ENCODE measurements at regions not wholly inside any gene's neighbourhood (a gene's known extent, or its start where the extent isn't known, plus 50 kb on each side); places are given as distances from the start of the nearest gene placed in this dataset.

DNA sequence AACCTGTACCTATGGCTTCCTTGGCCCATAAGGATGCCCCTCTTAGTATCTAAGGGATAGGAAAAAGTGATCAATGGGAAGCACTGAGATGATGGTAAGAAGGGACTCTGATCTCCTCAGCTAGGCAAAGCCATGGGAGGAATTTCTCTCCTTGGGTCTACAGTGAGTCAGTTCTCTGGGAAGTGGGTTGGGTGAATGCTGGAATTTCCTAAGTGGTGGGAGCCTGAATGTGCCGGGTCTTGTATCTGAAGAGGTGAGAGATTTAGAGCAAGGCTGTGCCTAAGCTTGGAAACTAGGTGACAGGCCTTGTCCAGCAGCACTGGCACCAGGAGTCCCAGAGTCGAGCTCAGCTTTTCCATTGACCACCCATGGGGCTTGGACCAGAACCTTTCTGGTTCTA, 96.3 kb upstream of the SLC2A1 start:
- peak; percentile 83 for DNase-seq (ENCODE audit: low read depth)
- TF ChIP-seq, protein P1, sequence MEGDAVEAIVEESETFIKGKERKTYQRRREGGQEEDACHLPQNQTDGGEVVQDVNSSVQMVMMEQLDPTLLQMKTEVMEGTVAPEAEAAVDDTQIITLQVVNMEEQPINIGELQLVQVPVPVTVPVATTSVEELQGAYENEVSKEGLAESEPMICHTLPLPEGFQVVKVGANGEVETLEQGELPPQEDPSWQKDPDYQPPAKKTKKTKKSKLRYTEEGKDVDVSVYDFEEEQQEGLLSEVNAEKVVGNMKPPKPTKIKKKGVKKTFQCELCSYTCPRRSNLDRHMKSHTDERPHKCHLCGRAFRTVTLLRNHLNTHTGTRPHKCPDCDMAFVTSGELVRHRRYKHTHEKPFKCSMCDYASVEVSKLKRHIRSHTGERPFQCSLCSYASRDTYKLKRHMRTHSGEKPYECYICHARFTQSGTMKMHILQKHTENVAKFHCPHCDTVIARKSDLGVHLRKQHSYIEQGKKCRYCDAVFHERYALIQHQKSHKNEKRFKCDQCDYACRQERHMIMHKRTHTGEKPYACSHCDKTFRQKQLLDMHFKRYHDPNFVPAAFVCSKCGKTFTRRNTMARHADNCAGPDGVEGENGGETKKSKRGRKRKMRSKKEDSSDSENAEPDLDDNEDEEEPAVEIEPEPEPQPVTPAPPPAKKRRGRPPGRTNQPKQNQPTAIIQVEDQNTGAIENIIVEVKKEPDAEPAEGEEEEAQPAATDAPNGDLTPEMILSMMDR (IDR thresholded peaks at IDR 0.05; ENCODE audit: insufficient read depth, low read depth, low read length, missing control alignments), result no peak
- H3K4me3 ChIP-seq (ENCODE audit: low read length), result no peak overlapping the region

DNA sequence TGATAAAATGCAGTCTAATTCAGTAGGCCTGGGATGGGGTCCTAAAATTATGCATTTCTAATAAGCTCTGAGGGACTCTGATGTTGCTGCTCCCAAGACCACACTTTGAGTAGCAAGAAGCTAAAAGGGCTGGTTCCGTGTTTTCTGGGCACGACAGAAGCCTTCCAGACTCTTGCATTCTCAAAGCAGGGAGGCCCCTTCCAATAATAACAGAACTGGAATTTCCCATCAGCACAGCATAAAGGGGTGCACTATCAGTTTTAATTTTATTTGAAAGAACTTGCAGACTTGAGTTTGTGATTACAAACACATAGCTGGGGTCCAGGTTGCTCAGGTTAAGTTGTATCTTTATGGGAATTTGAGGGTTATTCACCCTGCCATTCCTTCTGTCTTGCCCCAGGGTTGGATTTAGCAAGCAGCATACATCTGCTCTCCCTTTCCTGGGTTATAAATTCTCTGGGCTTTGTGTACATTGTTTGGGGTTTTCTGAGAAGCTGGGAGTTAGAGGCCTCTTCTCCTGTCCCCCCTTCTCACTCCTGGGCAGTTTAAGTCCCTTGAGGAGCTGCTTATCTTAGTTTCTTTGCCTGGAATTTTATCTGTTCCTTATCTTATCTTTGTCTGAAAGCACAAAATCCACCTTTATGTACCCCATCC, 94.2 kb upstream of the SLC2A1 start:
- no peak overlapping the region for H3K4me3 ChIP-seq (ENCODE audit: low read length)
- DNase-seq (ENCODE audit: low read depth), result no peak
- TF ChIP-seq, protein P1 (IDR thresholded peaks at IDR 0.05; ENCODE audit: insufficient read depth, low read depth, low read length, missing control alignments), result no peak

DNA sequence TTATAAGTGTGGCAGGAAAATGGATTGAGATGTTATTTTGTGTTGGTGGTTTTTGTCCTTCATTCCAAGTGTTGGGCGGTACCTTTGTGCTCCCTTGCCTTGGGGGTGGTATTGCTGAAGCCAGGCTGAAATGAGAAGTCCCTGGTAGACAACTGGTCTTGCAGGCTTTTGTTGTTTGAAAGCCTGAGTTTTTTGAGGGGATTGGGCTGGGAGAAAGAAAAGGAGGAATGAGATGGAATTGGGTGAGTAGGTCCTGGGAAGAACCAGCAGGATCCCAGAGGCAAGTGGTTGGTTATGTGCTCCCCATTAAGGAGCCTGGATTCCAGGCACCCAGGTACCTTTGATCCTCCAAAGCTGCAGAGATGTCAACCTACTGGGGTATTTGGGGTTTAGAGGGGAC, 93.7 kb upstream of the SLC2A1 start:
- H3K4me3 ChIP-seq (ENCODE audit: low read length), result no peak overlapping the region
- DNase-seq (ENCODE audit: low read depth), result no peak
- TF ChIP-seq, protein P1 (IDR thresholded peaks at IDR 0.05; ENCODE audit: insufficient read depth, low read depth, low read length, missing control alignments), result no peak

DNA sequence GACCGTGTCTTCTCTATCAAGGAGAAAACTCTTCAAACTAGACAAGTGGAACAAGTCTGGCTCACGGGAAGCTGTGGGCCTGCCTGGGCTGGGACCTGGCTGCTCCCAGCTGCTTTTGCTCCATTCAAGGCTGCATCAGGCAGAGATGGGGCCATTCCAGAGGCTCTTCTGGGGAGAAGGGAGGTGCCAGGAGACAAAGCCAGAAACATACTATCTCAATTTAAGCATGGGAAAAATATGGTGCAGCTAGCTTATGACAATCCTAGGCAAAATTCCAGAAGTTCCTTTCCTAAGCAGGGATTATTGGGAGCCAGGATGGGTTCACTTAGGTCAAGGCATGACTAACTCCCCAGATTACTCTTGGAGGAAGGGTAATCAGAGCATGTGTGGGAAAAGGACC, 90.8 kb upstream of the SLC2A1 start:
- DNase-seq (ENCODE audit: low read depth), result peak; percentile 44
- no peak overlapping the region for H3K4me3 ChIP-seq (ENCODE audit: low read length)
- TF ChIP-seq, protein P1 (IDR thresholded peaks at IDR 0.05; ENCODE audit: insufficient read depth, low read depth, low read length, missing control alignments), result no peak

DNA sequence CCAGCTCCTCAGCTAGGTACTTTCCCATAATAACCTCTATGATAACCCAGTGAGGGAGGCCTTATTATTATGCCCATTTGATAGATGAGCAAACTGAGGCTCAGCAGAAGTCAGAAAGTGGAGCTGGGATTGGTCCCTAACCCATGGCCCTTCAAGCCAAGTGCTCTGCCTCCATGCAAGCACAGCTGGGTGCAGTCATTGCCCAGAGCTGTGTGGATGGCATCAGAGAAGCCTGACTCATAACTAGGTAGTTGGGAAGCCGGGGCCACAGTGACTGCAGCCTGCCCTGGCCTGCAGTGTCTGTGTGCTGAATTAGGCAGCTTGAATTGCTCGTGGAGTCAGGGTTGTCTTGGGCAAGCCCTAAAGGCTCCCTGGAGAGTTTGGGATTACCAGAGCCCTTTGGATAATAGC, 89.9 kb upstream of the SLC2A1 start:
- no peak overlapping the region for H3K4me3 ChIP-seq (ENCODE audit: low read length)
- peak; percentile 97 for DNase-seq (ENCODE audit: low read depth)
- TF ChIP-seq, protein P1 (IDR thresholded peaks at IDR 0.05; ENCODE audit: insufficient read depth, low read depth, low read length, missing control alignments), result no peak

DNA sequence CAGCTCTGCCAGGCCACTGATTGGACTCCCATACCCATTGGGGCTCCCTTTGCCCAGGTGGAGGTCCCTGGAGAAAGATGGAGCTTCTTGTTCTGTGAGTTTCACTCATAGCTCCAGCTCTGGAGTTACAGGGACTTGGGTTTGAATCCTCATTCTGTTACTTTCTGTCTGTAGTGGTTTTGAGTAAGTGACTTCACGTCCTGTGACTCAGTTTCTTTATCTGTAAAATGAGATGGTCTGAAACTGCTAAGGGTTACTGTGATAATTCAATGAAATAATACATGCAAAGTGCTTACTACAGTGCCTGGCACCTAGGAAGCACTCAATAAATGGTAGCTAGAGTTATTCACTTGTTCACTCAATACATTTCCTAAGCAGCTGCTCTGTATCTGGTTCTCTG, 88.5 kb upstream of the SLC2A1 start:
- no peak for DNase-seq (ENCODE audit: low read depth)
- H3K4me3 ChIP-seq (ENCODE audit: low read length), result no peak overlapping the region
- TF ChIP-seq, protein P1 (IDR thresholded peaks at IDR 0.05; ENCODE audit: insufficient read depth, low read depth, low read length, missing control alignments), result no peak

All from epithelial cell of esophagus (primary cell).